Stimulated activated CD4-positive, alpha-beta T cell treated with anti-CD3 and anti-CD28 coated beads, Interleukin-4, amount 100 ng/mL, for 4 hours (primary cell): ENCODE measurements at regions not wholly inside any gene's neighbourhood (a gene's known extent, or its start where the extent isn't known, plus 50 kb on each side); places are given as distances from the start of the nearest gene placed in this dataset.

ENCODE experiments used
- DNase-seq, 2 experiments: peaks; one replicate each; pipeline ENCODE4 v3.0.0-alpha.2; 2020

DNA sequence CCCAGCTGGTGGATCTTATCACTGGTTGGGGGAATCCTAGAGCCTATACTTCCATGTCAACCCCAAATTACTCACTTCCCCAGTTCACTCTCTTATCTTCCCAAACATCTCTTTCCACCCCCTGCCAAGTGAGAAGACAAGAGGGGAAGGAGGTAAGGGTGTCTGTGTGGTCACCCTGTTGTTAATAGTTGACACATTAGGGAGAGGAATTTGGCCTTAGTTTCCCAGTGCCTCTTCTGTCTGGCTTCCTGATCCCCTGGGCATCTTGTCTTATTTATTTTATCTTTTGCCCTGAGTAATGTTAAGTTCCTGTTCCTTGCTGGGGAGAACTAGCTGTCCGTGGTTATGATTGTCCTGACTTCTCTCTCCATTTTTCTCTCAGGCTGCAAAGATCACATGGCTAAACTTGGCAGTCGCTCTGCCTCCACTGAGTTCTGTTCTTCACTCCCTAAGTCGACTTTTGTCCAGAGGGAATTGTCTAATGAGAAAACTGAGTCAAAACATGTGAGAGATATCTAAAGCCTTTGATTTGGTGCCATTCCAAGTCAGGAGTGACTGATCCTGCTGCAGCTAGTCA lies 157.1 kb upstream of the SYT6 start:
- no peak for DNase-seq

GRCh38 chr1:114302821-114303220 lies 149.2 kb upstream of the SYT6 start:
- DNase-seq: no peak

GRCh38 chr1:114299331-114299975 lies 145.8 kb upstream of the SYT6 start:
- no peak for DNase-seq

GRCh38 chr1:114298008-114298407 lies 144.3 kb upstream of the SYT6 start:
- no peak for DNase-seq

DNA sequence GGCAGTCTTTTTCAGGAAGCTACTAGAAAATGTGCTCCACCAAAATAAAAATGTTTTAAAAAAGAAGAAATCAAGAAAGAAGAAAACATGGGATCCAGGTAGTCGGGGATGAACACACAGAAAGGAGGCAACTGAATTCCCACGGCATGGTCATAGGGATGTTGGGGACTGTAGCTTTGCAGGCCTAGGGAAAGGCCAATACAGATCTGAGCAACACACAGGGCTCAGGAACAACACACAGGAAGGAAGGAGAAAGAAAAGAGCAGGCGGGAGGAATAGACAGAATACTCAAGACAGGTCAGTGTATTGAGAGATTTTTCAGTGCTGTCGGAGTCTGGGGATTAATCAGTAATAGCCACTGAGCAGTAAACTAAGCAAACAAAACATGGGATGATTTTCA lies 142.7 kb upstream of the SYT6 start:
- no peak for DNase-seq

GRCh38 chr1:114295321-114295720 lies 141.7 kb upstream of the SYT6 start:
- DNase-seq: no peak

GRCh38 chr1:114292835-114293234 lies 139.2 kb upstream of the SYT6 start:
- no peak for DNase-seq

GRCh38 chr1:114292194-114292593 lies 138.5 kb upstream of the SYT6 start:
- no peak for DNase-seq

GRCh38 chr1:114290776-114291175 lies 137.1 kb upstream of the SYT6 start:
- DNase-seq: no peak

GRCh38 chr1:114290341-114290740 lies 136.7 kb upstream of the SYT6 start:
- no peak for DNase-seq

DNA sequence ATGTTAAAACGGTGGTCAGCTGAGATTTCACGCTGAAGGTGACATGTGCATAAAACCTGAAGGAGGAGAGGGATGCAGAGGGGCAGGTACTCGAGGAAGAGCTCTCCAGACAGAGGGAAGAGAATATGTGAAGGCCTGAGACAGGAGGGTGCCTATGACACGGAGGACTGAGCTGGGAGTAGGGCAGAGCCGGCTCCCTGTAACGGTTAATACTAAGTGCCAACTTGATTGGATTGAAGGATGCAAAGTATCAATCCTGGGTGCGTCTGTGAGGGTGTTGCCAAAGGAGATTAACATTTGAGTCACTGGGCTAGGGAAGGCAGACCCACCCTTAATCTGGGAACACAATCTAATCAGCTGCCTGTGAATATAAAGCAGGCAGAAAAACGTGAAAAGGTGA lies 136.2 kb upstream of the SYT6 start:
- DNase-seq: no peak

GRCh38 chr1:114289306-114289705 lies 135.6 kb upstream of the SYT6 start:
- DNase-seq: no peak

DNA sequence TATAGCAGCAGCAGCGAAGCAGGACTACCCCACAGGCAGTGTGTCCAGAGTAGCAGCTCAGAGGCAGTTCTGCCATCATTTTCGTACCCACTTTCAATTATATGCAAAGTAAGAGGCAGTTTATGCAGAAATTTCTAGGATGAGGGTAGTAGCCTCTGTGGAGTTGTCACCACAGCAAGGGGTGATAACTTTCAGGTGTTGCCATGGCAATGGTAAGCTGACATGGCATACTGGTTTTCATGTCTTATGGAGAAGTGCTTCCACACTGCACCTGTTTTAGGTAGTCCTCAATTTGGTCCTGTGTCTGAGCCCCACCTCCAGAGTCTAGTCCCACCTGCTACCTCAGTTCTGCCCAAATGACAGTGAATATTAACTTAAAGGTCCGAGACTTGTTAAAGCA lies 133.3 kb upstream of the SYT6 start:
- DNase-seq: no peak

DNA sequence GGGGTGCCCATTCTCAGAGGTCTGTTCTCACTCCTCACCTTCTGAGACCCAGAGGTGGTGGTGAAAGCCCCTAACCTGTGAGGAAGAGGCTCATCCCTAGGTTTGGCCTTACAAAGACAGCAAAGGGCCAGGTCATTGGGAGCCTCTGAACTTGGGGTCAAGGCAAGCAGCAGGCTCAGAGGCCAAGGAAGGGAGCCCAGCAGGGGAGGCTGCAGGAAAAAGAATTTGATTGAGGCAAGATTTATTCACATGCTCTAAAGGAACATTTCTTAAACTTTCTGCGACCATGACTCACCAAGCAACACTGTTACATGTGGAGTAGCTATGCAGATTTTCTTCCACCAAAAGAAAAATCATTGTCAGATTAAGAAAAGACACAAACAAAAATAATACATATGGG lies 132.5 kb upstream of the SYT6 start:
- DNase-seq: no peak

GRCh38 chr1:114282751-114283403 lies 129.2 kb upstream of the SYT6 start:
- peak; percentile 72 to 79 for DNase-seq

GRCh38 chr1:114278911-114279310 lies 125.2 kb upstream of the SYT6 start:
- DNase-seq: no peak

DNA sequence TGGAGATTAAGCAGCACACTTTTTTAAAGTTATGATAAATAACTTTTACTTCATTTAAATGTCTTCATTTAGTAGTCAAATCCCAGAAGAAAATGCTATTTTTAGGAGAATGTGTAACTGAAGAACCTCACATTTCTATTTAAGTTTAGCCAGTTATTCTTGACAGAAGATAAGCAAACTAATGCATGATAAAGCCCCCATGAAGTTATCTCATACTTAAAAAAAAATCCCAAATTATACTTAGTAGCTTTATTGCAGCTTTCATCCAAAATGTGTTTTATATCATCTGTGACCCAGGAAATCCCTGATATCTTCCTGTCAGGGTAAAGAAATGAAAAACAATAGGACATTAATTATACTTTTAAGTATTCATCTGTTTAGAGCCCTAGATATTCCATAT lies 124.8 kb upstream of the SYT6 start:
- DNase-seq: no peak

DNA sequence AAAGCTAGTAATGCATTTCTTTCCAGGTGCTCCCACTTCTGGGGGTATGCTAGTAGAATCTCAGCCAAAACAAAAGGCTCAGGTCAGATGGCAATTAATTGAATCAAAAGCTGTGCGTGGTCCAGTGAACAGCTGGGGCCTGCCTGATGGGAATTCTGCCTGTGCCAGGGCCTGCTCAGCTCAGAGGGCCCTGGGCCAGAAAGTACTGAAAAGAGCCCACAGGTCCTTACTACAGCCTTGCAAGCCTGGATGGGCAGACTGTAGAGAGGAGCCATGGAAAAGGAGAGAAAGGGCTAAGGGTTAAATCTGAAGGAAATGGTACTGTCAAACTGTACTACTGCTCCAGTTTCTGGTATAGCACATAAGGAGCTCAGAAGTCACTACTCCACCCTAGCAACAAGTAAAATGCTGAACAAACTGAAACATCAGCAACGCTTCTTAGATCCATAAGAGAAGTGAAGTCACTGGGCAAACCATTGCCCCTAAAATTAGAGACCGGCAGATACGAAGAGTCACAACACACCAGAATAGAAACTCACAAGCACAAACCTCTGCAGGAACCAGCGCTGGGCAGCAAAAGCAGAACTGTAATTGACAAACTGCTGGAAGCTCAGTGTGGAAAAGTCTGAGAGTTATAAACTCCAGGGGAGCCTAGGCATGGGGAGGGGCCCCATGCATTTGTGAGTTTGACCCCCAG lies 121.1 kb upstream of the SYT6 start:
- no peak for DNase-seq

GRCh38 chr1:114272593-114272992 lies 118.9 kb upstream of the SYT6 start:
- DNase-seq: no peak

GRCh38 chr1:114270718-114271117 lies 117.0 kb upstream of the SYT6 start:
- DNase-seq: no peak

- DNase-seq: no peak
Observed at GRCh38 chr1:114270282-114270681, 116.6 kb upstream of the SYT6 start.

- DNase-seq: no peak
Observed at GRCh38 chr1:114269539-114269938, 115.9 kb upstream of the SYT6 start.

DNA sequence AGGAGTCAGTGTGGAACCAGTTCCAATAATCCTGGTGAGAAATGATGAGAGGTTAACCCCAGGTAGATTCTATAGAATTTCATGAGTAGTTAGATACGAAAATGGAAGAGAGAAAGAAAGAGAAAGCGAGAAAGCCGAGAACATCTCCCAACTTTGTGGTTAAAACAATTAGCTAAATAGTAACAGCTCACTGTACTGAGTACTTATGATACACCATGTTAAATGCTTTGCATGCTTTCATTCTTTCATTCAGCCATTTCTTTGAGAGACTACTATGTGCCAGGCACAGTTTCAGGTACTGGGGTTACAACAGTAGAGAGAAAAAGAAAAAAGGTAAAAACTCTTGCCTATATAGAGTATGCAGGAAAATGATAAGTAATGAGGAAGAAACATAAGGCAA lies 109.7 kb upstream of the SYT6 start:
- DNase-seq: no peak

- DNase-seq: no peak
Observed at GRCh38 chr1:114262337-114262736, 108.7 kb upstream of the SYT6 start.
